ENCODE measurements at regions not wholly inside any gene's neighbourhood (a gene's known extent, or its start where the extent isn't known, plus 50 kb on each side); places are given as distances from the start of the nearest gene placed in this dataset.

DNA sequence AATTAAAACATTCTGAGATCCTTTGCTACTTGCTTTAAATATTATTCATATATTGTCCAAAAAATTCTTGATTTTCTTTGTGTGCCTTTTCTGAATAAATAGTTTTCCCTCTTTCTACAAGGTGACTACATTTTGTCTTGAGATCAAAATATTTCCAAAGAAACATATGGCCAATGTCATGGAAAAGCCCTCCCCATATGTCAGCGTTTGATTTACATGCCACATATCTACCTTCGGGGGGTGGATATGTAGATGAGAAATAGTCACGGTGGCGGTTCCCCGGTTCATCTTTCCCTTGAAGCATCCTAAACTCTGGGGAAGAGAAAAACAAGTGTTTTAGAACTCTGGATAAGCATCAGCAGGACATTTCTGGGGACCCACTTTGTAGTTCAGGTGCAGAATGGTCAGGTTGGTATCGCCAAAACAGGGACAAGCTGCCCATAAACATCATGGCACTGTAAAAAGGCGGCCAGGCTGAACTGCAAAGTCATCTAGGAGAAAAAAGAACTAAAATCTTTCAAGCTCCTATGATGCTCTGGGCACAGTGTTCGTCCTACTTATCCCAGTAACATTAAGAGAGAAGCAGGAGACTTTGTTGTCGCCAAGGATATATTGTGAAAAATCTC is 91.5 kb downstream of the MEX3B start (continued):
- TF ChIP-seq, protein P1, sequence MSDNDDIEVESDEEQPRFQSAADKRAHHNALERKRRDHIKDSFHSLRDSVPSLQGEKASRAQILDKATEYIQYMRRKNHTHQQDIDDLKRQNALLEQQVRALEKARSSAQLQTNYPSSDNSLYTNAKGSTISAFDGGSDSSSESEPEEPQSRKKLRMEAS (CRISPR knock-in tag; IDR thresholded peaks at IDR 0.05), result no peak
- TF ChIP-seq PML (IDR thresholded peaks at IDR 0.05; ENCODE audit: low read length) (no peak), HDAC3 (IDR thresholded peaks at IDR 0.05; ENCODE audit: borderline replicate concordance, partially characterized antibody) (no peak), FOXJ3 (CRISPR knock-in tag; IDR thresholded peaks at IDR 0.05) (no peak), NUFIP1 (IDR thresholded peaks at IDR 0.05; ENCODE audit: partially characterized antibody) (no peak), BHLHE40 (IDR thresholded peaks at IDR 0.05; ENCODE audit: low read length) (no peak), MEIS2 (IDR thresholded peaks at IDR 0.05; ENCODE audit: partially characterized antibody) (peak; percentile 77), PKNOX1 (IDR thresholded peaks at IDR 0.05) (peak; percentile 66; the same call in 1 of the 2 replicates), HNRNPH1 (optimal IDR thresholded peaks at IDR 0.05; ENCODE audit: low read depth, low read length) (no peak), RFX1 (IDR thresholded peaks at IDR 0.05) (no peak), TGIF2 (CRISPR knock-in tag; IDR thresholded peaks at IDR 0.05) (no peak), ZNF785 (CRISPR knock-in tag; IDR thresholded peaks at IDR 0.05) (no peak), NR2C2 (CRISPR knock-in tag; IDR thresholded peaks at IDR 0.05) (no peak), NR2C2 (tag; IDR thresholded peaks at IDR 0.05) (no peak), MTF1 (CRISPR knock-in tag; IDR thresholded peaks at IDR 0.05; ENCODE audit: borderline replicate concordance) (no peak), GTF2B (IDR thresholded peaks at IDR 0.05; ENCODE audit: extremely low read depth, insufficient read length) (peak; percentile 79)
- TF ChIP-seq, protein P2, sequence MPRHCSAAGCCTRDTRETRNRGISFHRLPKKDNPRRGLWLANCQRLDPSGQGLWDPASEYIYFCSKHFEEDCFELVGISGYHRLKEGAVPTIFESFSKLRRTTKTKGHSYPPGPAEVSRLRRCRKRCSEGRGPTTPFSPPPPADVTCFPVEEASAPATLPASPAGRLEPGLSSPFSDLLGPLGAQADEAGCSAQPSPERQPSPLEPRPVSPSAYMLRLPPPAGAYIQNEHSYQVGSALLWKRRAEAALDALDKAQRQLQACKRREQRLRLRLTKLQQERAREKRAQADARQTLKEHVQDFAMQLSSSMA (CRISPR knock-in tag; IDR thresholded peaks at IDR 0.05), result no peak
- TF ChIP-seq, protein P3, sequence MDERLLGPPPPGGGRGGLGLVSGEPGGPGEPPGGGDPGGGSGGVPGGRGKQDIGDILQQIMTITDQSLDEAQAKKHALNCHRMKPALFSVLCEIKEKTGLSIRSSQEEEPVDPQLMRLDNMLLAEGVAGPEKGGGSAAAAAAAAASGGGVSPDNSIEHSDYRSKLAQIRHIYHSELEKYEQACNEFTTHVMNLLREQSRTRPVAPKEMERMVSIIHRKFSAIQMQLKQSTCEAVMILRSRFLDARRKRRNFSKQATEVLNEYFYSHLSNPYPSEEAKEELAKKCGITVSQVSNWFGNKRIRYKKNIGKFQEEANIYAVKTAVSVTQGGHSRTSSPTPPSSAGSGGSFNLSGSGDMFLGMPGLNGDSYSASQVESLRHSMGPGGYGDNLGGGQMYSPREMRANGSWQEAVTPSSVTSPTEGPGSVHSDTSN (CRISPR knock-in tag; IDR thresholded peaks at IDR 0.05; ENCODE audit: low read depth), result no peak
- TF ChIP-seq, protein P3 (tag; conservative IDR thresholded peaks at IDR 0.05; ENCODE audit: low read depth), result peak; percentile 48; the same call in 1 of the 2 replicates
